Kidney tubule cell (primary cell): ENCODE measurements at regions not wholly inside any gene's neighbourhood (a gene's known extent, or its start where the extent isn't known, plus 50 kb on each side); places are given as distances from the start of the nearest gene placed in this dataset.
"Not testable (repeated sequence)": the region's sequence is repeated elsewhere in the genome, so short reads cannot be mapped to it uniquely, and the experiment has no call there.

Experiments
- DNase-seq: peaks from one replicate; pipeline ENCODE4 v3.0.0-alpha.2; 2018; ENCODE audit warnings: low spot score

DNA sequence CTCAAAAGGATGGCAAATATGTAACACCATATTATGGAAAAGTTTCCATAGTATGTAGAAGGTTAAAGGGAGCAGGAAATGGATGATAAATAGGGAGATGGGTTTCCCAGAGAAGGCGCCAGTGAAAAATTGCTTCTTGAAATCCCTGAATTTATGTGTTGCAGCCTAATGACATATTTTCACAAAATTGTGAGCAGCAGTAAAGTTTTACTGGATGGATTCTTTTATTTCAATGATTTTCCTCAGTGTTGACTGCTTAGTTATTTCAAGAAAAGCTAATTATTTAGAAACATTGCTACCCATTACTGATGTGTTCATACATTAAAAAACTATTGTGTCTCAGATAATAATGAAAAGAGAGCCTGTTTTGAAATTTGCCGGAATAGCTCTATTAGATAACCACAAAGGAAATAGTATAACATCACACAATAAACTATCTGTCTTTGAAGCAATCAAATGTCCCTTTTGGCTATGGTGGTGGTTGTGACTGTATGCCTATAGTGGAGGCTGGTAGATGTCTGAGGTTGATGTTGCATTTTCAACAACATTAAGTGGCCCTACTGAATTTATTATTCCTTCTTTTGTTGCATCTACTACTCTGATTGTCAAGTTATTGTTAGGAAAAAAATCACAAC is 169.9 kb upstream of the HAND2 start:
- DNase-seq: no peak

DNA sequence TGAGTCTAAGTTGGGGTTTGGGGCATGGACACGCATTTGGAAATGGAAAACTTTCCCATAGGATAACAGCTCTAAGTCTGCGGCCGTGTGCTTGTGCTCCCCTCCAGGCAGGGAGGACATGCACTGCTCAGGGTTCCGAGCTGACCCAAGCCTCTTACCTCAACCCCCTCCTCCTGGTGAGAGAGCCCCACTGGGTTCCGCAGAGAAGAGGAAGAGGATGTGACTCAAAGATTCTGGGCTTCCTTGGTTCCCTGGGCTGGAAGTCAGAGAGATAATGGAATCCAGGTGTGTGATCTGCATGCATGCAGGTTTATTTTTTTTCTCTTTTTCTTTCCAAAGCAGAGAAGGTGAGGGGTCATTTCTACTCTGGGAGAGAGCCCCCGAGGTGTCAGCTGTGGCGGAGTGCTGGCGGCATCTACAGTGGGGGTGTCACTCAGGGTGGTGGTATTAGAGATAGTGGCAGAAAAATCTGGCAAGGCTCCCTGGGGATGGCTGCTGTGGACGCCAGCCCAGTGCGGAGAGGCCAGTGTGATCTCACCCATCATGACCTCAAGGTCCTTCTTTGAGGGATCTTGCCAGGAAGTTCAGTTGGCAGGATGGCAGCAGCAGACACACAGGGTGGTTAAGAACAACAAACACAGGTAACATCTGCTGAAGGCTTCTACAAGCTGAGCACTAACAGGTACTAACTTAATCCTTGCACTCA is 168.7 kb upstream of the HAND2 start:
- DNase-seq: no peak

DNA sequence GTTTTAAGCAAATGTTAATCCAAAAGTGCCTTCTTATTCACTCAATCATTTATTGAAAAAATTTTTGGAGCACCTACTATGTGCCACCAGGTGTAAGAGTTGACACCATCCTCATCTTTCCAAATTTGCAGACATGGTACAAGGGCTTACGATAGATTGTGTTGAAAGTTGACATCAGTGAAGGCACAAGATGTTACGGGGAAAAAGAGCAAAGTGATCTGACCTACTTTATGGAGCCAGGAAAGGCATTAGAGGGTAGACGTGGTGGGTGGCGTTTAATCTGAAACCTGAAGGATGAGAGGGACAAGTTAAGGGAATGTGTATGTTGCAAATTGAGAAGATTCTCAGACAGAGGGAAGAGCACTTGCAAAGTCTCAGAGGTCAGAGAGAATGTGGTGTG is 167.8 kb upstream of the HAND2 start:
- DNase-seq: no peak

DNA sequence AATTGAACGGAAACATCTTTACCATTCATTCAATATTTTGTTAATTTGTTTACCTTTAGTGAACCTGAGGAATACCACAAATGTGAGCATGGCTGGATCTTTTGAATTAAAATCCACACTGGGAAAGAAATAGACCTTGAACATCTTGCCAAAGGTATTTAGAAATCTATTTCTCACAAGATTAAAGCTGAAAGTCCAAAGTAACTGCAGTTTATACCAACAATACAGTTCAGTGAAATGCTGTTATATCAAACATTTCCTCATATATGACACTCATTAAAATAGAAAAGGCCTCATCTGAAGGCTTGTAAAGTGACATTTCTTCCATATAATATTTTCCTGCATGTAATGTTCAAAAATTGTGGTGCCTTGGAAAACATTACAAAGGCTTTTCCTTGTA is 166.5 kb upstream of the HAND2 start:
- no peak for DNase-seq

DNA sequence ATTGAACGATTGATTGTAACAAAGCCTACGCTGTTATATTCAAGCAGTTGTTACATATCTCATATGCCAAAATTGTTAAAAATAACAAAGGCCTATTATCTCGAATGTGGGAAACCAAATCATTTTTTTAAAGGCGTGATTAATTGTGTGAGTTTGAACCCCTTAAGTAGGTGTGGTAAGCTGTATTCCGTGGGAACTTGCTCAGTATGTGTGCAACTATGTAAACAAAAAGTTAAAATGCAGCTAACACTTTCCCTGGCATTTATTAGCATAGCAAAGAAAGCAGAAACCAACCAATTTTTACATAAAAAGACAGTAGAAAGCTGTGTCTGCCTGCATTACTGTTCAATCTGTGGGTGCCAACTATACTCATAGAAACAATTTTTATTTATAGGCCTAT is 166.0 kb upstream of the HAND2 start:
- no peak for DNase-seq

DNA sequence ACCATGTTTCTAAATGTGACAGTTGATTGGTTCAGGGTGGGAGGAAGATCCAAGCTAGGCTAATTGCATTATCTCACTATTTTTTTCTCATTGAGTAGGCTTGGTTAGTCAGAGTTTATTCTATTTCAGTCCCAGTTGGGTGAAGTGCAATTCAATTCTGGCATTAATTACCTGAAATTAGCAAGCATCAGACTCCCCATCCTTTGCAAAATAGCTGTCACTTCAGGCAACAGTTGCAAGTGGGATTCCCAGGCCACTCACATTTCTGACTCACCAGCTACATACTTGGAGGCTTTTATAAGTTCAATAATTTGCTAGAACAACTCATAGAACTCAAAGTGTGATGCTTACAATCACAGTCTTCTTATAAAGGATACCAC is 155.8 kb upstream of the HAND2 start:
- DNase-seq: no peak

DNA sequence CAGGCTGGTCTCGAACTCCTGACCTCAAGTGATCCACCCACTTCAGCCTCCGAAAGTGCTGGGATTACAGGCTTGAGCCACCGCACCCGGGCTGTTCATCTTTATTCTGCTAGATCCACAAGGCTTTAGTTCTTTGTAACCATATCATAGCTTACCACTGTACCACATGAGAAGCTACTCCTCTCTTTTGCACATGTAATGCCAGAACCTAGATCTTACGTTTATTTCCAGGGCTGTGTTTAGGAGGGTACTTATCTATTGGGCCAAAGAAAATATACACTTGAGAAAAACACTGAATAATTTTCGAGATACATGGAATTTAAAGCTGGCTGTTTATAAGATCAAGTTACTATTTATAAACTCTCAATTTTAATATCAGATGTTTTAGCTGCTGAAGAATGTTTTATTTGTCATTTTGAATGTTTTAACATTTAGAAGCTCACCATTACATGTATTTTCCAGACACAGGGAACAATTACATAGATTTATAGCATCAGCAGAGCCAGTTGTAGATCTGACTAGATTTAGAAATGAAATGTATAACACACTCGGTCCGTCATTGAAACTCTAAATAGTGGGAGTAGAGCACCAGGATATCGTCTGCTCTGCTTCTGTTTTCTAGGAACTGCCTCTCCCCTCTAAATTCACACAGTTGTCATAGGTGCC is 155.3 kb upstream of the HAND2 start:
- no peak for DNase-seq

DNA sequence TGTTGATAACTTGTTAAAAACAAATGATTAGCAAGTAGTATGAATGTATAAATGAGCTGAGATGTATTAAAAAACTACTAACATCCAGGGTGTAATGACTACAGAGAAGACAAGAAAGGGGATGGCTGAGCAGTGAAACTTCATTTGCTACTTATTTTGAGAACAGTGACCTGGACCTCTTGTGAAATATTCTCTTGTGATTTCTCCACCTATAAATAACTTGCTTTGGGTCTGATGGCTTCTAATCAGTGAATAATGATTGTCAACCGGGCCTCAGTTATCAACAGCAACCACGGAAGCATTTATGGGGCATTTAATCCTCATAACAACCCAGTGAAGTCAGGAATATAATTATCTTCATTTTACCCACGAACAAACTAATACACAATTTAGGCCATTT is 154.2 kb upstream of the HAND2 start:
- DNase-seq: no peak

DNA sequence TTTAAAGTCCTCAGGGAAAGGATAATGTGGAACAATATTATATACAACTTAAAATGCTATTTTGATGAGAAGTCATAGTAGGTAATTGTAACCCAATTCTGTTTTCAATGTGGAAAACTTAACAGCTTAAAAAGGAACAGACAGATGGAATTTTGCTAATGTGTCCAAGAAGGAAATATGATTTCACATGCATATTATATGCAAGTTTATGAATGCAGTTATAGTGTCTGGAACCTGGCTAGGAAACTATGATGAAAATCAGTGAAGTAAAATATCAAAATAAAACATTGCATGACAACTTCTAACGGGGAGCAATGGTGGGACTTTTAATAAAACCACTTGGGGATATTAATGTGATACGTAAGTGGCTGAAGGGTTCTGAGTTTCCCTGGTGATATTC is 152.6 kb upstream of the HAND2 start:
- no peak for DNase-seq

DNA sequence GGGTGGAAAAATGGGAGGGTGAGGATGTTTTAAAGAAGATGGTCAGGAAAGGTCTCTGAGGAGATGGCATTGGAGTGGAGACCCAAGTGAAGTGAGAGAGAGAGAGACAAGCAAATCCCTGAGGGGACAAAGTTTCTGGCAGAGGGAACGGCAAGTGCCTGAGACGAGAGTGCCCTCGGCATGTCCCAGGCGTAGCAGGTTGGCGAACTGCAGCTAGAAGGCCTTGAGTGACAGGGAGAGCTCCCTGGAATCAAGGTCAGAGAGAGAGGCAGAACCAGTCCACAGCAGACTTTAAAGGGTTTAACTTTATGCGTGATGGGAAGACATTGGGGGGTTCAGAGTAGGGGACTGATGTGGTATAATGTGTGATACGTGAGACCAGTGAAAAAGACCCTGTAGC is 150.2 kb upstream of the HAND2 start:
- DNase-seq: no peak

DNA sequence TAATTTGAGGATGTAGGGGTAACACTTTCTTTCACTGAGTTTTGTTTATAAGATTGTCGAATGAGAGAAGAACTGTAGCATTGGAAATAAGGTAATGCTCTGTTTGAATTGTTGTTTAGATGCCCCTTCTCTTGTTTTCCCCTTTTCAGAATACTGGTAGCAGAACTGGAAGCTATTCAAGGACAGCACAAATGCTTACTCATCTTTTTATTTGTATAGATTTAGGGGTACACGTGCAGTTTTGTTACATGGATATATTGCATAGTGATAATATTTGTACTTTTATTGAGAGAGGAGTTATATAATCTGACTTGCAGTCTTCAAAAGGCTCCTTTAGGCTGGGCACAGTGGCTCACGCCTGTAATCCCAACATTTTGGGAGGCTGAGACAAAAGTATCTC is 145.4 kb upstream of the HAND2 start:
- DNase-seq: no peak

DNA sequence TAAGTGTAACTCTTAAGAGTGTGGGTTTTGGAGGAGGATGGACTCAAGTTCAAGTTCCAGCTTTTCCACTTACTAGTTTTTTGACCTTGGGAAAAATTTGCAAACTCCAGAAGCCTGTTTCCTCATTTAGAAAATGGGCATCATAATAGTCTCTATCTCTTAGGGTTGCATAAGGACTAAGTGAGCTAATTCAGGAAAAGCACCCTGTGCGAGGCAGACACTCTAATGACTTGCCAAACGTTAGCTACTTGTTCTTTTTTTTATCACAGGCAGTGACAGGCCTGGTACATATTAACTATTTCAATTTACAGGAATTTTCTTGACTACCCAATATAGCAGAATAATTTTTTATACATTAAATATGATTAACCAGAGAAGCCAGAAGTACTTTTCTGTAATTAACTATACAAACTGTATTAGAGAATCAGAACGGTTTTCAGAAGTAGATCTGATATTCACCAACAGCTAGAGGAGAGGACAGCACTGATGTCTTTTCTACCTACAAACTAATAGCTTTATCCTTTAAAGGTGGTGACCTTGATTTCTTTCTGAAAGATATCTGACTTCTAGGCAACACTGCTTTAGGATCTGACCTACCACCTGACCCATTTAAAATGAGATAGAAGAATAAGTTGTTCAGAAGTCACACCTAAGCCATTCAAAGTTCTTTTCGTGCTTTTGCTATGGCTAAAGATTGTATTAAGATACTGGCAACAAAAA is 139.6 kb upstream of the HAND2 start:
- no peak for DNase-seq

DNA sequence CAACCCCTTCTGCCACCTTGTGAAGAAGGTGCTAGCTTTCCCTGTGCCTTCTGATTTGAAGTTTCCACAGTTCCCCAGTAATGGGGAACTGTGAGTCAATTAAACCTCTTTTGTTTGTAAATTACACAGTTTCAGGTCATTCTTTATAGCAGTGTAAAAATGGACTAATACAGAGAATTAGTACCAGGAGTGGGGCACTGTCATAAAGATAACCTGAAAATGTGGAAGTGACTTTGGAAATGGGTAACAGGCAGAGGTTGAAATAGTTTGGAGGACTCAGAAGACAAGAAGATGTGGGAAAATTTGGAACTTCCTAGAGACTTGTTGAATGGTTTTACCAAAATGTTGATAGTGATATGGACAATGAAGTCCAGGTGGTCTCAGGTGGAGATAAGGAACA is 131.0 kb upstream of the HAND2 start:
- no peak for DNase-seq

DNA sequence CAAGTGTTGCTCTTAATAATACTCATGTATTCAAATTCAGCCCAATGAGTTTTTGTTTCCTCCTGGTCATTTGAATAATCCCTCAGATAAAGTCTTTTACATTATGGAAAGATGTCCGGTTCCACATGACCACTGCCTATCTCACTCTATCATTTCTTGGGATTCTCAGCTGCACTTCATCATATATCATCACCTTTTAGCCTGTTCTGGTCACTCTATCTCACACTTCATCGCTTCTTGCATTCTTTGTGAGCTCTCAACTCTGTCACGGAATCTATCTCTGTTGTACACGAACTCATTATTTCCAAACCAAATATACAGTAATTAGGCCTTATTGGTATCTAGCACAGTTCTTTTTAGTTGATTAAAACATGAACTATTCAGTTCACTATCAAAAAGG is 126.9 kb upstream of the HAND2 start:
- DNase-seq: no peak

DNA sequence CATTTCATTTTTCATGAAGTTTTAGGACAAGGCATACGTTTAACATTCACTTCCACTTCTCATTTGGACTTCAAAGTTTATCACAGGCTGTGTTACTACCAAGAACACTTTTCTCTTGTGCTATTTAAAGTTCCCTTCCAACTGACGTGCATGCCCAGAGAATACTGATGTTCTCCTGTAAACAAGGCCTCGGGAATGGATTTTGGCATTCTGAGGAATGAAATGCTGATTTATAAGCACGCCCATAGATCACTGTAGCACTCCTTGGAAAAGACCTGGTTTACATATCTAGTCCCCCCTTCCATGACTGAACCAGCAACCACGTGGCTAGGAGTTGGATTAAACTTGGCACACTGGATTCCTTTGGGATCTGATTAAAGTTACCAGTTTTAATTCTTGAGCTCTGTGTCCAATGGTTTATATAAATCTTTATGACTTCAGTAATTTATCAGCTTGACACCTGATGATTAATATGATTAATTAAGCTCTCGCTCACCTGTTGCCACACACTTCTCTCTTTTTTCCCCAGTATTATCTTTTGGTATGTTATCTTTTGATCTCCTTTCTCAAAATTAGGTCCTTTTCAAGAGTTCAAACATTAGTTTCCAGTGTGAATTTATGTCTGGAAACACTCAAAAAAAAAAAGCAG is 122.4 kb upstream of the HAND2 start:
- no peak for DNase-seq

DNA sequence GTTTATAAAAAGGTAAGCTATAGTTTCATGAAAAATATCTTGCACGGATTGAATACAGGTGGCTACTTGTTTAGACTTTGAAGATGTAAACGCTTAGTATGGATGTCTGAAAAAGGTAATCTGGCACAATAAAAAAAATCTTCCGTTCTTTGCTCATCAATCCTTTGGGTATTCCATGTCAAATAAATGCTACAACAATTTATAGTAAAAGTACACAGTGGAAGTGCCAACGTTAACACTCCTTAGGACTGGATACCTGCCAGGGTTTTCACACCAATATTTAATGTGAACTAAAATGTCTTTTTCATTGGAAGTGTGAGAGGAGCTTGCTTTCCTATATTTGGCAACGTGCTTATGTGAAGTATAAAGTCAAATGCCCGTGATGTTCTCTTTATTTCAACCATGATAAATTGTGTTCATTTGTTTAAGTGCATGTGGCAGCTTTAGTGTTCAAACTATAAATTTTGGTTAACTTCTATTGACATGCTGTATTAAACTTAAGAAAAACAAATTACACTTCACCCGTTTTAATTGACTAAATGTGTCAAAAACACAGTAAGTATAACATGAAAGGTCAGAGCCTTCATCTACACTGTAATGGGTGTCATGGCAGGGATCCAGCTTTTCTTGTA is 121.7 kb upstream of the HAND2 start:
- no peak for DNase-seq

DNA sequence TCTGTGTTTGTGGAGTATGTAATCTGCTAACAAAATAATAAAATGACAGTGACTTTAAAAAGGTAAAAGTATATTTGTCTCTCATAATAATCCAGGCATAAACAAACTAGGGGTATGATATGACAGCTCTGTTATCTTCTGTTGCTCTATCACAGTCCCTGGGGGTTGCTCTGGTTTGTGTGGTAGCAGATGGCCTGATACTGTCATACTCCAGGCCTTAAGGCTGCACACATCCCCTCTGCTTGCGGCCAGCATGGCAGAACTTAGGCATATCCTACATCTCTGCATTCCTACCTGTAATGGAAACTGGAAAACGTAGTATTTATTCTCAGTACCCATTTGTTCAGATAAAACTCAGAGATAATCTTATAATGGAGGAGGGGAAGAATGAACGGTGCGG is 117.9 kb upstream of the HAND2 start:
- no peak for DNase-seq

DNA sequence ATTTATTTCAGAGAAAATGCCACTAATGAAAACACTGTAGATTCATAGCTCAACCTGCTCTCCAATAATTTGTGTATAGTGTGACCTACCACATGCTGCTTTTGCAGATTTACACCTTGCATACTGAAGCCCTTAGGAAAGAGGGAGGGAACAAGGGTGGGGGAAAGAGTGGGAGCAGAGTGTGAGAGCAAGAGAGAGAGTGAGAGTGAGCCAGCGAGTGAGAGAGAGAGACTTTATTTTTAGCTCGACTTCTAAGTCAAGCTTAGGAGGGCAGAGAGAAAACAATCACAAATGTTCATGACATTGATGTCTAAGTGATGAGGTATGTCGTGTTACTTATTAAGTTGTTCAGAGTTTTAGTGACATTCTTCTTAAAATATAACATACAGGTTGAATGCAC is 112.5 kb upstream of the HAND2 start:
- peak; percentile 10 for DNase-seq

DNA sequence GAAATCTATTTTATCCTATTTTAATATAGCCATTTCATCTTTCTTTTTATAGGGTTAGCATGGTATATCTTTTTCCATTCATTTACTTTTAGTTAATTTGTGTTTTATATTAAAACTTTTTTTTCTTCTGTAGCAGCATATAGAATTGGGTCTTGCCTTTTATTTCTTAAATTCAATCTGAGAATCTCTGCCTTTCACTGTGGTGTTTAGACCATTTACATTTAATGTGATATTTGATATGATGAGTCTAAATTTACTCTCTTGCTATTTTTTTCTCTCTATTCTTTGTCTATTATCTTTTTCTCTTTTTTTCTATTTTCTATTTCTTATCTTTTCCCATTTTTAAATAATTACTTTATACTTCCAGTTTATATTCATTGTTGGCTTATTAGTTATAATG is 105.4 kb upstream of the HAND2 start:
- no peak for DNase-seq

DNA sequence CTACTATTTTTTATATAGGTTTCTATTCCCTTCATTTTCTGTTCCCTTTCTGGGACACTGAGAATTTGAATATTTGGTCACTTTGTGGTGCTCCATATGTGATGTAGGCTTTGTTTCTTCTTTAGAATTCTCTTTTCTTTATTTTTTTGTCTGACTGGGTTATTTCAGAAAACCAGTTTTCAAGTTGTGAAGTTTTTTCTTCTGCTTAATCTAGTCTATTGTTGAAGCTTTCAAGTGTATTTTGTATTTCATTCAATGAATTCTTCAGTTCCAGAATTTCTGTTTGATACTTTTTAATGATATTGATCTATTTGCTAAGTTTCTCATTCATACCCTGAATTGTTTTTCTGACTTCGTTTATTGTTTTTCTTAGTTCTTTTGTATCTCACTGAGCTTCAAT is 96.2 kb upstream of the HAND2 start:
- no peak for DNase-seq

DNA sequence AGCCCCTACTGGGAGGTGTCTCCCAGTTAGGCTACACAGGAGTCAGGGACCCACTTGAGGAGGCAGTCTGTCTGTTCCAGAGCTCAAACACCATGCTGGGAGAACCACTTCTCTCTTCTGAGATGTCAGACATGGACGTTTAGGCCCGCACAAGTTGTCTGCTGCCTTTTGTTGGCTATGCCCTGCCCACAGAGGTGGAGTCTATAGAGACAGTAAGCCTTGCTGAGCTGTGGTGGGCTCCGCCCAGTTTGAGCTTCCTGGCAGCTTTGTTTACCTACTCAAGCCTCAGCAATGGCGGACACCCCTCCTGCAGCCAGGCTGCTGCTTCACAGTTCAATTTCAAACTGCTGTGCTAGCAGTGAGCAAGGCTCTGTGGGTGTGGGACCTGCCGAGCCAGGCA is 88.6 kb upstream of the HAND2 start:
- not testable (repeated sequence) for DNase-seq

DNA sequence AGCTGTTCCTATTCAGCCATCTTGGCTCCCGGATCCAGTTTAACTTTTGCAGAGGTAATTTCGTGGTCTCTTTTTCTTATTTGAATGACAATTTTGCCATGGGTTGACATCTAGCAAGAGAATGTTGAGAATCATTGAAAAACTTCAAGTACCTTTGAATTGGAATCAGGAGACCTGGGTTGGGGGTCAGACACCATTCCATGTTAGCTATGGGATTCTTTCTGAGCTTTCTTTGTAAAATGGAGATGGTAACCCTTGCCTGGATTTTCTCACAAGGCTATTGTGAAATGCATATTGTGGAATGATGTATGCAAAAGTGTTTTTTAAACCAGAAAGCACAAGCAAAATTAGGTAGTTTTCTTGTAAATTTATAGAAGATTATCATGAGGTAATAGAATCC is 79.1 kb upstream of the HAND2 start:
- DNase-seq: no peak
